Suprapubic skin (tissue), 4 donors: ENCODE measurements at regions not wholly inside any gene's neighbourhood (a gene's known extent, or its start where the extent isn't known, plus 50 kb on each side); places are given as distances from the start of the nearest gene placed in this dataset.

ENCODE experiments used
- DNase-seq, 2 donors: peaks; one replicate each; pipeline ENCODE4 v3.0.0-alpha.2; 2019; ENCODE audit warnings: low spot score in 2 of 2
- H3K27ac ChIP-seq: fragments of 200-600 bp; sonication (generic); one replicate; pipeline ENCODE4 v1.5.1; 2019
- H3K27me3 ChIP-seq: fragments of 200-600 bp; sonication (generic); one replicate; pipeline ENCODE4 v1.5.1; 2019
- H3K36me3 ChIP-seq: fragments of 200-600 bp; sonication (generic); one replicate; pipeline ENCODE4 v1.5.1; 2019
- H3K4me1 ChIP-seq: fragments of 200-600 bp; sonication (generic); one replicate; pipeline ENCODE4 v1.5.1; 2019
- H3K4me3 ChIP-seq: fragments of 200-600 bp; sonication (generic); one replicate; pipeline ENCODE4 v1.5.1; 2019; ENCODE audit warnings: mild to moderate bottlenecking
- H3K9me3 ChIP-seq: fragments of 200-600 bp; sonication (generic); one replicate; pipeline ENCODE4 v1.5.1; 2019
- EP300 ChIP-seq: sonication (generic); formaldehyde crosslinking; IDR thresholded peaks from one replicate; pipeline ENCODE4 v1.6.1; 2017; ENCODE audit warnings: antibody characterized with exemption
- POLR2A ChIP-seq, 2 donors: fragments of 450-650 bp; IDR thresholded peaks; one replicate each; pipeline ENCODE4 v1.6.1; 2017; ENCODE audit warnings: antibody characterized with exemption in 2 of 2, mild to moderate bottlenecking in 2 of 2, moderate library complexity in 2 of 2
- POLR2AphosphoS5 ChIP-seq, 3 donors: sonication (generic); formaldehyde crosslinking; IDR thresholded peaks; one replicate each; pipeline ENCODE4 v1.6.1; 2017; ENCODE audit warnings: antibody characterized with exemption in 3 of 3
- WGBS: methylation state at CpG from one replicate; pipeline ENCODE4 v1.1.5; 2018; 5-methylcytosine and 5-hydroxymethylcytosine counted together
- TF ChIP-seq, protein P1 (sequence below), 2 donors: fragments of 200-600 bp in 1 of 2; fragments of 450-650 bp in 1 of 2; sonication (generic) in 1 of 2; IDR thresholded peaks; one replicate each; pipeline ENCODE4 v1.5.1; 2016 to 2019; ENCODE audit warnings: antibody characterized with exemption in 2 of 2, mild to moderate bottlenecking in 1 of 2, moderate library complexity in 1 of 2

DNA sequence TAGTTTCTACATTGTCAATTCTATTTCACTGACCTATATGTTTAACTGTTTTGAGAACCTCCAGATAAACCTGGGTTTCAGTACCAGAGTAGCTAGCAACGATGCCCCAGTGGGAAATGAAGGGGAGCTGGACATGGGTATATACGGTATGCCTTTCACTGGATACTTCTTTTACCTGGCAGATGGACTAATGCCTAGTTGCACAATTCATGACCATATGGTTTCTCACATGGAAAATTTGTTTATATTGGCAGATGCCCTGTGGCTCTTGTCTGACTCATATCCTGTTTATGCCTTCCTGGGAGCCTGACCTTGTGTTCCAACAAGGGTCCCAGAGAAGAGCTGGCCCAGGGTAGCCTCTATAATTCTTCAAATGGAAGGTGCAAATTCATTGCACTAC, 144.1 kb downstream of the MAT2B start:
- WGBS = 77% methylated on average over 2 of the region's 2 CpGs
- Histone ChIP-seq H3K4me1 (no peaks in the 10 kb centered on the region), H3K36me3 (no peaks in the 10 kb centered on the region), H3K27ac (no peak overlapping the region), H3K27me3 (no peaks in the 10 kb centered on the region), H3K9me3 (no peaks in the 10 kb centered on the region), H3K4me3 (no peak overlapping the region)
- TF ChIP-seq POLR2AphosphoS5 (IDR thresholded peaks at IDR 0.05) (no peak), POLR2A (IDR thresholded peaks at IDR 0.05) (no peak), EP300 (no peak)
- TF ChIP-seq, protein P1, sequence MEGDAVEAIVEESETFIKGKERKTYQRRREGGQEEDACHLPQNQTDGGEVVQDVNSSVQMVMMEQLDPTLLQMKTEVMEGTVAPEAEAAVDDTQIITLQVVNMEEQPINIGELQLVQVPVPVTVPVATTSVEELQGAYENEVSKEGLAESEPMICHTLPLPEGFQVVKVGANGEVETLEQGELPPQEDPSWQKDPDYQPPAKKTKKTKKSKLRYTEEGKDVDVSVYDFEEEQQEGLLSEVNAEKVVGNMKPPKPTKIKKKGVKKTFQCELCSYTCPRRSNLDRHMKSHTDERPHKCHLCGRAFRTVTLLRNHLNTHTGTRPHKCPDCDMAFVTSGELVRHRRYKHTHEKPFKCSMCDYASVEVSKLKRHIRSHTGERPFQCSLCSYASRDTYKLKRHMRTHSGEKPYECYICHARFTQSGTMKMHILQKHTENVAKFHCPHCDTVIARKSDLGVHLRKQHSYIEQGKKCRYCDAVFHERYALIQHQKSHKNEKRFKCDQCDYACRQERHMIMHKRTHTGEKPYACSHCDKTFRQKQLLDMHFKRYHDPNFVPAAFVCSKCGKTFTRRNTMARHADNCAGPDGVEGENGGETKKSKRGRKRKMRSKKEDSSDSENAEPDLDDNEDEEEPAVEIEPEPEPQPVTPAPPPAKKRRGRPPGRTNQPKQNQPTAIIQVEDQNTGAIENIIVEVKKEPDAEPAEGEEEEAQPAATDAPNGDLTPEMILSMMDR (IDR thresholded peaks at IDR 0.05) = no peak
- no peak for DNase-seq

DNA sequence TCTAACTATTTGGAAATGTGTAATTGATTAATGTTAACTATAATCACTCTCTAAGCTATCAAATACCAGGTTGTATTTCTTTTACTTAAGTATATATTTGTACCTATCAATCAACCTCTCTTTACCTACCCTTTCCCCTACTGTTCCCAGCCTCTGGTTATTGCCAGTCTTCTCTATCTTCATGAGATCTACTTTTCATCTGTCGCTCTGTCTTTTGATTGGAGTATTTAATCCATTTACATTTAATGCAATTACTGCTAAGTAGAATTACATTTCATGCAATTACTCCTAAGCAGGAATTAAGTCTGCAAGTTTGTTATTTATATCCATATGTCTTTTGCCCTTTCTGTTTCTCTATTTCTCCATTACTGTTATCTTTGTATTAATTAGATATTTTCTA, 148.1 kb downstream of the MAT2B start:
- peaks cover 7% of the 10 kb centered on the region for H3K9me3 ChIP-seq
- DNase-seq = no peak
- 97% methylated on average over 1 of the region's 1 CpG for WGBS
- TF ChIP-seq, protein P1 (IDR thresholded peaks at IDR 0.05) = no peak
- no peak for TF ChIP-seq POLR2AphosphoS5 (IDR thresholded peaks at IDR 0.05)
- TF ChIP-seq POLR2A (IDR thresholded peaks at IDR 0.05) = no peak
- no peak for TF ChIP-seq EP300
- no peaks in the 10 kb centered on the region for H3K36me3 ChIP-seq
- H3K27me3 ChIP-seq = no peaks in the 10 kb centered on the region
- no peaks in the 10 kb centered on the region for H3K4me1 ChIP-seq
- no peak overlapping the region for H3K27ac ChIP-seq
- no peak overlapping the region for H3K4me3 ChIP-seq

DNA sequence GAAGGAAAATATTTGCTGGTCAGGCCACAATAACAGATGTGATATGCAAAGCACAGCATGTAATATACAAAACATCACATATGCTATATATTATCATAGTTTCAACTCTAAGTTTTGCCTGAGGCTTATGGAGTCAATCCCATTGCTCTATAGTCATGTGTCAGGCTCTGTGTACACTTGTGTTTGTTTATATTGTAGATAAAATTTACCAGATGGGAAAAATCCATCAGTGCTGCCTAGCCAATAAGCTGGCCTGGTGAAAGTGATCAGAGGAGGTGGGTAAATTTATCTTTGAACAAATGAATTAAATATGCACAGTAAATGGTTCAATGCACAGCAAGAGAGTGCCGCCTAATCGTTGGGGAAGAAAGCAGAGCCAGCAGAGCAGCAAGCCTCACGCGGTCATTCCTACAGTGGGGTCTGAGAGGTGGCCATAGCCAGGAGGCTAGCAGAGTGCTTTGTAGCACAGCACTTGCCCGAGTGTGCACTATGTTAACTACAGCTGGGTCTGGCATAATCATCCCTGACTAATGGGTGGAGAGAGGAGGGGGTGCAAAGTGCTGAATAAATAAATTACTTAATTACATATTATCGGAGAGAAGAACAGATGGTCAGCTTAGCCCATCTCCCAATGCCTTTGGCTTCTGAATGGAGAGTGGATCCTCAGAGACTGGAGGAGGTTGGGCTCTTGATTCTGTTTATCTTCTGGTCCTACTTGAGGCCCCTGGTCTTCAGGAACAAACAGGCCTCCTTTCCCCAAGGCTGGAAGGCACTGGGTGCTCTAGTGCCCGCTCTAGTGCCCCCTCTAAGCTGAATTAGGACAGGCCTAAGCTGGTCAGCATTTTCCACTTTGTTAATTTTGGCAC, 153.5 kb downstream of the MAT2B start:
- H3K27ac ChIP-seq = no peak overlapping the region
- no peak for DNase-seq
- H3K36me3 ChIP-seq = no peaks in the 10 kb centered on the region
- no peaks in the 10 kb centered on the region for H3K4me1 ChIP-seq
- H3K9me3 ChIP-seq = peaks cover 7% of the 10 kb centered on the region
- TF ChIP-seq POLR2AphosphoS5 (IDR thresholded peaks at IDR 0.05) (no peak), POLR2A (IDR thresholded peaks at IDR 0.05) (no peak), EP300 (no peak)
- TF ChIP-seq, protein P1 (IDR thresholded peaks at IDR 0.05) = no peak
- no peaks in the 10 kb centered on the region for H3K27me3 ChIP-seq
- 61% methylated on average over 7 of the region's 7 CpGs for WGBS
- H3K4me3 ChIP-seq = no peak overlapping the region

DNA sequence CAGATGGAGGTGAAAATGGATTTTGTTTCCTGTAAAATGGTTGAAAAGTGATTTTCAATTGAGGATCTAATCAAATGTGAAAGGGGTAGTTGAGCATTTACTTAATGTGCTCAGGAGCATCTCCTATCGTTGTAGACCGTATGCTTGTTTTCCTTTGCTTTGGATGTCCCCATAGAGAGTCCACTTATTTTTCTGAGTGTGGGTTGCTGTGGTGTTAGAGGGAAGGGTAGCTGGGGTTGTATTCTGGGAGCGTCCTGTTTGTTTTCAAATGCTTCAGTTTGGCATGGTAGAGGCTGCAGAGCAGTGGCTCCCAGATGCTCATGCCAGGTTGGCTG, 154.1 kb downstream of the MAT2B start:
- no peak overlapping the region for H3K4me3 ChIP-seq
- H3K27ac ChIP-seq = no peak overlapping the region
- H3K9me3 ChIP-seq = peaks cover 7% of the 10 kb centered on the region
- DNase-seq = no peak
- WGBS = 58% methylated on average over 3 of the region's 3 CpGs
- no peaks in the 10 kb centered on the region for H3K4me1 ChIP-seq
- H3K36me3 ChIP-seq = no peaks in the 10 kb centered on the region
- no peaks in the 10 kb centered on the region for H3K27me3 ChIP-seq
- no peak for TF ChIP-seq EP300
- no peak for TF ChIP-seq POLR2AphosphoS5 (IDR thresholded peaks at IDR 0.05)
- TF ChIP-seq, protein P1 (IDR thresholded peaks at IDR 0.05) = no peak
- no peak for TF ChIP-seq POLR2A (IDR thresholded peaks at IDR 0.05)

DNA sequence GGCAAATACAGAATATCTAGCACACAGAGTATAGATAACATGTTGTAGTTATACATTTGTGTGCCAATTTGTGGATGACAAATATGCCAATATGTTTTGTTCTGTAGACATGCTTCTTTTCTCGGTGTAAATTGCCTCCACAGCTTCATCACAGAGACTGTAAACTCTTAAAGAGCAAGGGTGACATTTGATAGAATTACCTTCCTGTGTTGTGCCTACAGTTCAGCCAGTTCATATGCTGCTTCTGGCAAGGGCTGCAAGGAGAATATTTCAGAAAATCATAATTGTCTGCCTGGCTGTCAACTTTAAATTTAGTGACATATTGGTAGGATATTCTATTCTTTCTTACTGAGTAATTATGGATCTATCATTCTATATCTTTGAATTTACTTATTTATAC, 155.1 kb downstream of the MAT2B start:
- no peaks in the 10 kb centered on the region for H3K27me3 ChIP-seq
- WGBS = 38% methylated on average over 1 of the region's 1 CpG
- TF ChIP-seq EP300 (no peak), POLR2AphosphoS5 (IDR thresholded peaks at IDR 0.05) (no peak), POLR2A (IDR thresholded peaks at IDR 0.05) (no peak)
- TF ChIP-seq, protein P1 (IDR thresholded peaks at IDR 0.05) = no peak
- H3K4me1 ChIP-seq = no peaks in the 10 kb centered on the region
- no peaks in the 10 kb centered on the region for H3K36me3 ChIP-seq
- H3K27ac ChIP-seq = no peak overlapping the region
- H3K9me3 ChIP-seq = peaks cover 7% of the 10 kb centered on the region
- no peak overlapping the region for H3K4me3 ChIP-seq
- no peak for DNase-seq
